H1 (cell line): ENCODE measurements at regions not wholly inside any gene's neighbourhood (a gene's known extent, or its start where the extent isn't known, plus 50 kb on each side); places are given as distances from the start of the nearest gene placed in this dataset.

ENCODE experiments used
- CTCF ChIA-PET: fragments of 300-600 bp; sonication (Branson Sonifier 250); formaldehyde crosslinking; loops from one replicate; lab custom pipeline; 2021; ENCODE audit not compliant: partially characterized antibody; lab: Charles Lee
- POLR2A ChIA-PET: fragments of 300-600 bp; sonication (Branson Sonifier 250); formaldehyde crosslinking; loops from one replicate; lab custom pipeline; 2021; ENCODE audit warnings: inconsistent platforms; ENCODE audit not compliant: partially characterized antibody; lab: Charles Lee
- DNase-seq, 2 experiments: peaks; one replicate each; pipeline versions ENCODE4 v3.0.0 to v3.0.0-alpha.2; 2010 to 2022; ENCODE audit warnings: low spot score in 2 of 2, low read depth in 1 of 2, mixed read lengths in 1 of 2
- FAIRE-seq: peaks from 2 replicates; lab custom pipeline; 2011; peaks lifted over from hg19 to GRCh38; lab: Jason Lieb, UNC
- H2AFZ ChIP-seq: 2 replicates; pipeline ENCODE4 v1.8.1; 2012; ENCODE audit warnings: low read length, inconsistent platforms
- H2AK5ac ChIP-seq: 2 replicates; pipeline ENCODE4 v1.6.1; 2013; ENCODE audit warnings: low read depth, low read length
- H2BK120ac ChIP-seq: replicated peaks from 2 replicates; pipeline ENCODE3; 2013; ENCODE audit warnings: low read depth, low read length, inconsistent platforms
- H2BK12ac ChIP-seq: 2 replicates; pipeline ENCODE4 v1.6.1; 2013; ENCODE audit warnings: low read depth, low read length
- H2BK15ac ChIP-seq: 2 replicates; pipeline ENCODE4 v1.6.1; 2013; ENCODE audit warnings: low read length
- H2BK20ac ChIP-seq: 2 replicates; pipeline ENCODE4 v1.6.1; 2013; ENCODE audit warnings: low read length
- H2BK5ac ChIP-seq: 2 replicates; pipeline ENCODE4 v1.6.1; 2013; ENCODE audit warnings: low read depth, low read length
- H3K14ac ChIP-seq: 2 replicates; pipeline ENCODE4 v1.6.1; 2013; ENCODE audit warnings: inconsistent platforms; ENCODE audit not compliant: insufficient read length
- H3K18ac ChIP-seq: 2 replicates; pipeline ENCODE4 v1.6.1; 2013; ENCODE audit warnings: low read length; ENCODE audit errors: extremely low read depth
- H3K23ac ChIP-seq: 2 replicates; pipeline ENCODE4 v1.6.1; 2013; ENCODE audit warnings: inconsistent platforms; ENCODE audit not compliant: insufficient read length
- H3K23me2 ChIP-seq: 2 replicates; pipeline ENCODE4 v1.6.1; 2013; ENCODE audit warnings: low read depth, low read length
- H3K27ac ChIP-seq: 2 replicates; pipeline ENCODE4 v1.6.1; 2011; ENCODE audit warnings: low read depth, low read length, inconsistent platforms
- H3K27me3 ChIP-seq, 4 experiments: replicated peaks in 1 of 4; 1 replicate in 1 of 4; 2 replicates in 3 of 4; pipeline versions ENCODE4 v1.6.1 to v1.8.1; 2011 to 2013; ENCODE audit warnings: low read length in 3 of 4, mild to moderate bottlenecking in 3 of 4, inconsistent platforms in 2 of 4, mixed read lengths in 2 of 4, moderate library complexity in 1 of 4; ENCODE audit not compliant: control insufficient read depth in 3 of 4, insufficient read depth in 3 of 4; ENCODE audit errors: extremely low read depth in 1 of 4
- H3K36me3 ChIP-seq, 4 experiments: 2 replicates each; pipeline versions ENCODE4 v1.6.1 to v1.8.1; 2011 to 2013; ENCODE audit warnings: mild to moderate bottlenecking in 4 of 4, low read length in 3 of 4, moderate library complexity in 2 of 4, control low read depth in 1 of 4, inconsistent platforms in 1 of 4; ENCODE audit not compliant: insufficient read depth in 4 of 4, control insufficient read depth in 2 of 4
- H3K4ac ChIP-seq: replicated peaks from 2 replicates; pipeline ENCODE3; 2013; ENCODE audit warnings: low read length, low read depth, mixed read lengths, inconsistent platforms; ENCODE audit not compliant: insufficient read length
- H3K4me1 ChIP-seq, 4 experiments: replicated peaks in 1 of 4; 1 replicate in 1 of 4; 2 replicates in 3 of 4; pipeline versions ENCODE4 v1.6.1 to v1.8.1; 2011 to 2013; ENCODE audit warnings: low read length in 3 of 4, inconsistent platforms in 2 of 4, mixed read lengths in 1 of 4; ENCODE audit not compliant: insufficient read depth in 4 of 4, control insufficient read depth in 3 of 4
- H3K4me2 ChIP-seq, 2 experiments: 2 replicates each; pipeline versions ENCODE4 v1.6.1 to v1.8.1; 2011 to 2013; ENCODE audit warnings: low read depth in 2 of 2, low read length in 2 of 2, control low read depth in 1 of 2, inconsistent platforms in 1 of 2, mild to moderate bottlenecking in 1 of 2; ENCODE audit not compliant: insufficient read depth in 1 of 2
- H3K4me3 ChIP-seq, 4 experiments: fragments of 200-600, 300-600 bp in 1 of 4; sonication (generic), shearing (Covaris generic), sonication (Bioruptor Twin) in 1 of 4; 2 replicates each; pipeline versions ENCODE4 v1.5.1 to v1.8.1; 2011 to 2016; ENCODE audit warnings: low read length in 4 of 4, low read depth in 3 of 4, control low read depth in 2 of 4, inconsistent platforms in 2 of 4, mild to moderate bottlenecking in 2 of 4, mixed read lengths in 1 of 4, moderate library complexity in 1 of 4; ENCODE audit not compliant: insufficient read depth in 2 of 4; ENCODE audit errors: extremely low read depth in 1 of 4
- H3K56ac ChIP-seq: replicated peaks from 2 replicates; pipeline ENCODE3; 2013; ENCODE audit warnings: low read depth, mild to moderate bottlenecking, mixed read lengths, low read length, inconsistent platforms; ENCODE audit not compliant: insufficient read length
- H3K79me1 ChIP-seq: 2 replicates; pipeline ENCODE4 v1.6.1; 2013; ENCODE audit warnings: low read depth, low read length, control low read depth
- H3K79me2 ChIP-seq, 2 experiments: 2 replicates each; pipeline versions ENCODE4 v1.6.1 to v1.8.1; 2012 to 2013; ENCODE audit warnings: low read length in 2 of 2, mild to moderate bottlenecking in 2 of 2, inconsistent platforms in 1 of 2; ENCODE audit not compliant: insufficient read depth in 2 of 2, control insufficient read depth in 1 of 2
- H3K9ac ChIP-seq, 4 experiments: replicated peaks in 1 of 4; 1 replicate in 1 of 4; 2 replicates in 3 of 4; pipeline versions ENCODE4 v1.6.1 to v1.8.1; 2011 to 2013; ENCODE audit warnings: low read depth in 3 of 4, low read length in 3 of 4, control low read depth in 2 of 4, mild to moderate bottlenecking in 2 of 4, moderate library complexity in 2 of 4, inconsistent platforms in 1 of 4; ENCODE audit errors: extremely low read depth in 1 of 4
- H3K9me3 ChIP-seq, 2 experiments: 2 replicates each; pipeline versions ENCODE4 v1.6.1 to v1.8.1; 2012 to 2013; ENCODE audit warnings: mild to moderate bottlenecking in 2 of 2, moderate library complexity in 2 of 2, control low read depth in 1 of 2, inconsistent platforms in 1 of 2, low read depth in 1 of 2, low read length in 1 of 2, mixed read lengths in 1 of 2; ENCODE audit not compliant: insufficient read depth in 2 of 2
- H4K20me1 ChIP-seq, 2 experiments: replicated peaks in 1 of 2; 2 replicates each; pipeline versions ENCODE3 to v1.8.1; 2011 to 2013; ENCODE audit warnings: inconsistent platforms in 2 of 2, low read length in 2 of 2, mild to moderate bottlenecking in 1 of 2; ENCODE audit not compliant: insufficient read depth in 2 of 2, control insufficient read depth in 1 of 2
- H4K5ac ChIP-seq: 2 replicates; pipeline ENCODE4 v1.6.1; 2013; ENCODE audit warnings: low read length, low read depth, mixed read lengths, inconsistent platforms; ENCODE audit not compliant: insufficient read length
- H4K8ac ChIP-seq: 2 replicates; pipeline ENCODE4 v1.8.0; 2013; ENCODE audit warnings: mild to moderate bottlenecking, moderate library complexity, low read length, inconsistent platforms; ENCODE audit not compliant: insufficient read depth; ENCODE audit errors: extremely low read depth
- H4K91ac ChIP-seq: replicated peaks from 2 replicates; pipeline ENCODE3; 2013; ENCODE audit warnings: low read length, mixed read lengths, inconsistent platforms; ENCODE audit not compliant: insufficient read length
- E2F6 ChIP-seq: IDR thresholded peaks from 2 replicates; pipeline ENCODE4 v1.6.1; 2012; ENCODE audit warnings: inconsistent platforms
- FOSL1 ChIP-seq: IDR thresholded peaks from 2 replicates; pipeline ENCODE4 v1.6.1; 2011; ENCODE audit warnings: mild to moderate bottlenecking, low read depth, low read length, moderate library complexity; ENCODE audit not compliant: insufficient read depth
- GABPA ChIP-seq: IDR thresholded peaks from 2 replicates; pipeline ENCODE4 v1.6.1; 2011; ENCODE audit warnings: mild to moderate bottlenecking, low read length, moderate library complexity, borderline replicate concordance; ENCODE audit not compliant: insufficient read depth
- MAX ChIP-seq: IDR thresholded peaks from 2 replicates; pipeline ENCODE4 v1.6.1; 2012; ENCODE audit warnings: inconsistent platforms
- NRF1 ChIP-seq: IDR thresholded peaks from 2 replicates; pipeline ENCODE4 v1.6.1; 2011; ENCODE audit warnings: mild to moderate bottlenecking, low read depth, low read length, improper control_type of control experiment
- POLR2AphosphoS5 ChIP-seq: IDR thresholded peaks from 2 replicates; pipeline ENCODE4 v1.6.1; 2011; ENCODE audit warnings: low read depth, low read length
- POU5F1 ChIP-seq: IDR thresholded peaks from 2 replicates; pipeline ENCODE4 v1.6.1; 2011; ENCODE audit warnings: low read depth, mild to moderate bottlenecking, low read length, moderate library complexity
- RAD21 ChIP-seq, 2 experiments: IDR thresholded peaks in 1 of 2; conservative IDR thresholded peaks in 1 of 2; 2 replicates each; pipeline ENCODE4 v1.6.1; 2011; ENCODE audit warnings: low read depth in 2 of 2, low read length in 2 of 2, improper control_type of control experiment in 1 of 2, inconsistent platforms in 1 of 2, mild to moderate bottlenecking in 1 of 2, moderate library complexity in 1 of 2
- RXRA ChIP-seq: IDR thresholded peaks from 2 replicates; pipeline ENCODE4 v1.6.1; 2011; ENCODE audit warnings: low read depth, mild to moderate bottlenecking, low read length, moderate library complexity; ENCODE audit not compliant: insufficient read depth
- SIX5 ChIP-seq: IDR thresholded peaks from 2 replicates; pipeline ENCODE4 v1.6.1; 2011; ENCODE audit warnings: mild to moderate bottlenecking, low read depth, low read length
- SP2 ChIP-seq: IDR thresholded peaks from 2 replicates; pipeline ENCODE4 v1.6.1; 2012; ENCODE audit warnings: mild to moderate bottlenecking, low read length, inconsistent platforms
- TAF1 ChIP-seq: IDR thresholded peaks from 2 replicates; pipeline ENCODE4 v1.6.1; 2011; ENCODE audit warnings: mild to moderate bottlenecking, low read depth, low read length
- TBP ChIP-seq: IDR thresholded peaks from 2 replicates; pipeline ENCODE4 v1.6.1; 2011; ENCODE audit warnings: low read depth, low read length, improper control_type of control experiment
- TCF12 ChIP-seq: IDR thresholded peaks from 2 replicates; pipeline ENCODE4 v1.6.1; 2011; ENCODE audit warnings: low read depth, mild to moderate bottlenecking, low read length
- TEAD4 ChIP-seq: IDR thresholded peaks from 2 replicates; pipeline ENCODE4 v1.6.1; 2012; ENCODE audit warnings: low read depth, low read length, inconsistent platforms, mixed read lengths
- WGBS, 2 experiments: shearing (Covaris generic) in 1 of 2; methylation state at CpG; one replicate each; pipeline versions ENCODE4 v1.1.6 to v1.1.7; 2013 to 2015; ENCODE audit warnings: low lambda C conversion rate in 2 of 2, mixed read lengths in 2 of 2, inconsistent platforms in 1 of 2, low coverage in 1 of 2, missing lambda C conversion rate in 1 of 2; ENCODE audit not compliant: insufficient replicate concordance in 2 of 2, insufficient coverage in 1 of 2, insufficient read length in 1 of 2; ENCODE audit errors: extremely low coverage in 1 of 2, missing lambda C conversion rate in 1 of 2; 5-methylcytosine and 5-hydroxymethylcytosine counted together

- Histone ChIP-seq H3K4me3 (no peak overlapping the region), H4K5ac (no peak overlapping the region), H2AFZ (no peak overlapping the region), H3K18ac (no peak overlapping the region), H3K23ac (no peak overlapping the region), H3K79me1 (no peaks in the 10 kb centered on the region), H3K9me3 (no peaks in the 10 kb centered on the region), H3K9ac (no peak overlapping the region), H3K14ac (no peak overlapping the region), H2BK12ac (no peak overlapping the region), H3K27ac (no peak overlapping the region), H2BK20ac (no peak overlapping the region), H2BK120ac (no peak overlapping the region), H3K4me2 (no peak overlapping the region), H4K8ac (no peak overlapping the region), H3K36me3 (no peaks in the 10 kb centered on the region), H3K79me2 (no peaks in the 10 kb centered on the region), H4K20me1 (no peaks in the 10 kb centered on the region), H3K56ac (no peak overlapping the region), H3K23me2 (no peaks in the 10 kb centered on the region; the same call in 1 of the 2 replicates), H2AK5ac (no peak overlapping the region), H3K4ac (no peak overlapping the region), H2BK5ac (no peak overlapping the region), H3K4me1 (no peaks in the 10 kb centered on the region), H4K91ac (no peak overlapping the region), H2BK15ac (no peak overlapping the region), H3K27me3 (no peaks in the 10 kb centered on the region)
- DNase-seq (no peak), FAIRE-seq (no peak)
- POLR2A ChIA-PET: no interaction called here
- WGBS, 2 experiments: 83% methylated on average over 5 of the region's 5 CpGs; no CpG with 5 or more reads in 1 of the 2 experiments
- CTCF ChIA-PET: no interaction called here
- TF ChIP-seq TEAD4 (no peak), POLR2AphosphoS5 (no peak), E2F6 (no peak), SIX5 (no peak), SP2 (no peak), POU5F1 (no peak), GABPA (no peak), RXRA (no peak), FOSL1 (no peak), RAD21 (IDR thresholded peaks at IDR 0.05 in 1 of 2, conservative IDR thresholded peaks at IDR 0.05 in 1 of 2; ENCODE audit: low read depth in 2 of 2, low read length in 2 of 2) (no peak), TBP (no peak), NRF1 (no peak), MAX (no peak), TCF12 (no peak), TAF1 (no peak)
These were observed 475.3 kb upstream of the NRSN1 start for GRCh38 chr6:23650676-23651075.
